B cell (primary cell): ENCODE measurements at regions not wholly inside any gene's neighbourhood (a gene's known extent, or its start where the extent isn't known, plus 50 kb on each side); places are given as distances from the start of the nearest gene placed in this dataset.

Source experiments
- ATAC-seq: fragments of 200-7000 bp; cut with Tn5 transposase; one replicate; pipeline ENCODE4 v1.10.0; 2021; ENCODE audit warnings: low read depth, mild to moderate bottlenecking, moderate number of reproducible peaks, moderate library complexity
- CTCF ChIA-PET: fragments of 350-600 bp; sonication (Branson Sonifier 250); formaldehyde crosslinking; loops from one replicate; lab custom pipeline; 2021; ENCODE audit warnings: antibody characterized with exemption, inconsistent platforms; lab: Charles Lee
- POLR2A ChIA-PET: fragments of 350-600 bp; sonication (Branson Sonifier 250); formaldehyde crosslinking; loops from one replicate; lab custom pipeline; 2021; ENCODE audit warnings: antibody characterized with exemption; lab: Charles Lee
- DNase-seq: peaks from one replicate; pipeline ENCODE4 v3.0.0; 2013
- H2AFZ ChIP-seq: 2 replicates; pipeline ENCODE4 v1.6.1; 2012; ENCODE audit warnings: mild to moderate bottlenecking, low read depth, low read length; ENCODE audit not compliant: insufficient read depth, poor library complexity, severe bottlenecking
- H3K27ac ChIP-seq, 2 donors: 1 replicate in 1 of 2; 2 replicates in 1 of 2; pipeline ENCODE4 v1.5.1; 2012 to 2013; ENCODE audit warnings: low read length in 2 of 2, mild to moderate bottlenecking in 2 of 2, moderate library complexity in 1 of 2
- H3K27me3 ChIP-seq, 4 experiments: fragments of 200-600 bp in 1 of 4; sonication (generic) in 1 of 4; replicated peaks in 1 of 4; 1 replicate in 2 of 4; 2 replicates in 2 of 4; pipeline versions ENCODE4 v1.6.1 to v1.7.0; 2013 to 2016; ENCODE audit warnings: low read length in 3 of 4, mild to moderate bottlenecking in 2 of 4, mixed read lengths in 1 of 4, moderate library complexity in 1 of 4; ENCODE audit not compliant: insufficient read depth in 4 of 4, control insufficient read depth in 3 of 4; ENCODE audit errors: control extremely low read depth in 1 of 4
- H3K36me3 ChIP-seq, 2 experiments: replicated peaks in 1 of 2; 1 replicate in 1 of 2; 2 replicates in 1 of 2; pipeline versions ENCODE4 v1.6.1 to v1.7.1; 2013; ENCODE audit warnings: low read length in 1 of 2; ENCODE audit not compliant: insufficient read depth in 2 of 2, control insufficient read depth in 1 of 2; ENCODE audit errors: control extremely low read depth in 1 of 2, extremely low read depth in 1 of 2
- H3K4me1 ChIP-seq, 2 donors: fragments of 200-600 bp in 1 of 2; sonication (generic) in 1 of 2; 1 replicate in 1 of 2; 2 replicates in 1 of 2; pipeline versions ENCODE4 v1.5.1 to v1.6.1; 2013 to 2017; ENCODE audit warnings: low read length in 2 of 2; ENCODE audit not compliant: control insufficient read depth in 2 of 2, insufficient read depth in 2 of 2
- H3K4me2 ChIP-seq: replicated peaks from 2 replicates; pipeline ENCODE3; 2012; ENCODE audit warnings: mild to moderate bottlenecking, low read depth, low read length; ENCODE audit not compliant: poor library complexity, severe bottlenecking
- H3K4me3 ChIP-seq, 5 experiments: fragments of 200-600 bp in 1 of 5; sonication (generic) in 1 of 5; 1 replicate in 3 of 5; 2 replicates in 2 of 5; pipeline versions ENCODE4 v1.5.1 to v1.7.0; 2011 to 2016; ENCODE audit warnings: low read length in 4 of 5, mild to moderate bottlenecking in 4 of 5, low read depth in 2 of 5, control low read depth in 1 of 5, moderate library complexity in 1 of 5; ENCODE audit not compliant: insufficient read depth in 1 of 5; ENCODE audit errors: control extremely low read depth in 1 of 5, extremely low read depth in 1 of 5
- H3K79me2 ChIP-seq: fragments of 200-600 bp; sonication (generic); one replicate; pipeline ENCODE4 v1.6.0; 2016; ENCODE audit warnings: low read length; ENCODE audit not compliant: control insufficient read depth, insufficient read depth
- H3K9ac ChIP-seq: fragments of 200-600 bp; sonication (generic); 2 replicates; pipeline ENCODE4 v1.6.1; 2017; ENCODE audit warnings: mild to moderate bottlenecking, low read length, moderate library complexity
- H3K9me3 ChIP-seq, 3 donors: one replicate each; pipeline versions ENCODE4 v1.6.1 to v1.7.1; 2013; ENCODE audit warnings: low read length in 2 of 3; ENCODE audit not compliant: control insufficient read depth in 2 of 3, insufficient read depth in 1 of 3; ENCODE audit errors: control extremely low read depth in 1 of 3
- H4K20me1 ChIP-seq: 2 replicates; pipeline ENCODE4 v1.6.0; 2012; ENCODE audit warnings: mild to moderate bottlenecking, low read length; ENCODE audit not compliant: insufficient read depth, control insufficient read depth, poor library complexity, severe bottlenecking
- H3K27ac Mint-ChIP-seq: one replicate; pipeline ENCODE4 v1.8.0; 2021; ENCODE audit warnings: mixed read lengths
- H3K27me3 Mint-ChIP-seq: one replicate; pipeline ENCODE4 v1.8.0; 2021; ENCODE audit warnings: mixed read lengths
- H3K4me1 Mint-ChIP-seq: one replicate; pipeline ENCODE4 v1.8.0; 2021; ENCODE audit warnings: mixed read lengths
- H3K4me3 Mint-ChIP-seq: one replicate; pipeline ENCODE4 v1.8.0; 2021; ENCODE audit warnings: mixed read lengths
- H3K9me3 Mint-ChIP-seq: one replicate; pipeline ENCODE4 v1.8.0; 2022; ENCODE audit warnings: mixed read lengths; ENCODE audit not compliant: insufficient read depth
- EZH2 ChIP-seq: IDR thresholded peaks from 2 replicates; pipeline ENCODE4 v1.6.1; 2012; ENCODE audit warnings: borderline replicate concordance, low read depth, mild to moderate bottlenecking, moderate library complexity, low read length; ENCODE audit not compliant: insufficient read depth, poor library complexity, severe bottlenecking
- WGBS: methylation state at CpG from one replicate; pipeline ENCODE4 v1.1.5; 2013; ENCODE audit warnings: missing lambda C conversion rate; ENCODE audit not compliant: insufficient coverage; 5-methylcytosine and 5-hydroxymethylcytosine counted together
- intact Hi-C: fragments of 100-400 bp; cut with micrococcal nuclease; formaldehyde crosslinking; loops from one replicate; pipeline ENCODE4 v1.10.0; 2022
- TF ChIP-seq, protein P1 (sequence below): fragments of 200-600 bp; IDR thresholded peaks from one replicate; pipeline ENCODE4 v1.8.0; 2022; ENCODE audit warnings: antibody characterized with exemption, mild to moderate bottlenecking

DNA sequence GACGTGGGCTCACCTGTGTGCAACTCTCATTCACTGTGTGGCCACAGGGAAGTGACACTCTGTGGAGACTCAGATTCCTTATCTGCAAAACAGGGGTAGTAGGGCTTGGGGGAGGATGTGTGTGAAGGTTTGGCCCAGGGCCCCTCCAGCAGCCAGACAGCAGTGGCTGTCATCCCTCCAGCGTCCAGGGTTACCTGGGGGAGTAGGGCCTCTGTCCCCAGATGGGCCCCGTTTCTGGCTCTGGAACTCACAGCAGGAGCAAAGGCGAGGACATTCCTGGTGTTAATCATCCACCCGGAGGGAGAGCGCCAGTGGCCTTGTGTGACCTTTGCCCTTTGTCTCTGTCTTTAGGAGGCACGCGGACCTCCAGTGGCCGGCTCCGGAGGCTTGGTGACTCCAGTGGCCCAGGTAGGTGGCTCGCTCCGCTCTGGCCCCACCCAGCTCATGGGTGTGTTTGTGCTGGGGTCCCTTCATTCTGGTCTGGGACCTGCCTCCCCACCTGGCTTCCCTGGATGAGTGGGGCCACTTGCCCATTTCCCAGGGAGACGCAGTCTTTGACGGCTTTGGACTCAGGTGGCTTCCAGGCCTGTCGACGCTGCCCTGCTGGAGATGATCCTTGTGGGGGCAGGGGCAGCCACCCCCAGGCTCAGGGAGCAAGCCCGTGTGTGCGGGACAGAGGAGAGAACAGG is 166.2 kb downstream of the SEC14L1 start:
- no peak overlapping the region for H3K27ac ChIP-seq
- Mint-ChIP-seq H3K27ac (no peak overlapping the region), H3K27me3 (no peaks in the 10 kb centered on the region), H3K9me3 (no peaks in the 10 kb centered on the region), H3K4me1 (peaks cover 20% of the 10 kb centered on the region), H3K4me3 (no peak overlapping the region)
- intact Hi-C loops, result no loop called here
- POLR2A ChIA-PET, result no interaction called here
- H3K36me3 ChIP-seq, result no peaks in the 10 kb centered on the region
- ATAC-seq (no peak), DNase-seq (no peak)
- H3K4me1 ChIP-seq, result peaks cover 16 to 25% of the 10 kb centered on the region in 2 donors
- no peak overlapping the region for H3K9ac ChIP-seq
- CTCF ChIA-PET, result no interaction called here
- no peaks in the 10 kb centered on the region for H4K20me1 ChIP-seq
- H2AFZ ChIP-seq, result no peak overlapping the region
- H3K4me3 ChIP-seq, result no peak overlapping the region
- no peaks in the 10 kb centered on the region for H3K9me3 ChIP-seq
- 96% methylated on average over 17 of the region's 18 CpGs for WGBS
- TF ChIP-seq, protein P1, sequence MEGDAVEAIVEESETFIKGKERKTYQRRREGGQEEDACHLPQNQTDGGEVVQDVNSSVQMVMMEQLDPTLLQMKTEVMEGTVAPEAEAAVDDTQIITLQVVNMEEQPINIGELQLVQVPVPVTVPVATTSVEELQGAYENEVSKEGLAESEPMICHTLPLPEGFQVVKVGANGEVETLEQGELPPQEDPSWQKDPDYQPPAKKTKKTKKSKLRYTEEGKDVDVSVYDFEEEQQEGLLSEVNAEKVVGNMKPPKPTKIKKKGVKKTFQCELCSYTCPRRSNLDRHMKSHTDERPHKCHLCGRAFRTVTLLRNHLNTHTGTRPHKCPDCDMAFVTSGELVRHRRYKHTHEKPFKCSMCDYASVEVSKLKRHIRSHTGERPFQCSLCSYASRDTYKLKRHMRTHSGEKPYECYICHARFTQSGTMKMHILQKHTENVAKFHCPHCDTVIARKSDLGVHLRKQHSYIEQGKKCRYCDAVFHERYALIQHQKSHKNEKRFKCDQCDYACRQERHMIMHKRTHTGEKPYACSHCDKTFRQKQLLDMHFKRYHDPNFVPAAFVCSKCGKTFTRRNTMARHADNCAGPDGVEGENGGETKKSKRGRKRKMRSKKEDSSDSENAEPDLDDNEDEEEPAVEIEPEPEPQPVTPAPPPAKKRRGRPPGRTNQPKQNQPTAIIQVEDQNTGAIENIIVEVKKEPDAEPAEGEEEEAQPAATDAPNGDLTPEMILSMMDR, result no peak
- no peak for TF ChIP-seq EZH2
- no peak overlapping the region for H3K4me2 ChIP-seq
- no peaks in the 10 kb centered on the region for H3K27me3 ChIP-seq
- no peaks in the 10 kb centered on the region for H3K79me2 ChIP-seq

DNA sequence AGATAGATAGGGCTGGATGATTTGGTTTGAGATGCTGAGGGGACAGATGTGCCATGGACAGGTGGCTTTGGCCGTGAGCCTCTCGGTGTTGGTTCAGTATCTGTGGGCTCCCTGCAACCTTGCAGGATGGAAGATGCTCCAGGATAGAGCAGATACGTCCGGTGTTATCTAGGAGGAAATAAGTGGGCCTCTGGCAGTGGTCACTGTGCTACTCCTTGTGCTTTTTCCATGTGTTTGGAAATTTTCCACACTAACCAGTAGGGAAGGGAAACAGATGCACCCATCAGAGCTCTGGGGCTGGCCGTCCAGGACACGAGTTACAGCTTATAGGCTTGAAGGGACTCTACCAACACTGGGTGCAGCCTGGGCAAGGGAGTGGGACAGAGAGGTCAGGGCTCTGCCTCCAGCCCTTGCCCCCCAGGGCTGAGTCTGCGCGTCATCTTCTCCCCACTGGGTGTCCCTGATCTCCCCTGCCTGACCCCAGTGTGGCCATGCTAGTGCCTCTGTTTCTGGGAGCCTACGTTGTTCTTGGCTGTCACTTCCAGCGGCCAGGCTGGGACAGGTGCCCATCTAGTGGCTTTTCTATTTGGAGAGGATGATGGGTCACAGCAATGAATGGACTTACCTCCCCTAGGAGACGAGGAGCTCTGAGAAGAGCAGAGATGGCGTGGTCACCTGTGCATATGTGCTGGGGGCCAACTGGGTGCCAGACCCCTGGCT is 166.9 kb downstream of the SEC14L1 start:
- ATAC-seq (no peak), DNase-seq (no peak)
- Histone ChIP-seq H3K27me3 (no peaks in the 10 kb centered on the region), H3K9ac (no peak overlapping the region), H3K4me3 (no peak overlapping the region), H3K9me3 (no peaks in the 10 kb centered on the region), H3K79me2 (no peaks in the 10 kb centered on the region), H3K27ac (no peak overlapping the region), H2AFZ (no peak overlapping the region), H3K36me3 (no peaks in the 10 kb centered on the region), H3K4me2 (no peak overlapping the region), H3K4me1 (peaks cover 22 to 32% of the 10 kb centered on the region in 2 donors), H4K20me1 (no peaks in the 10 kb centered on the region)
- POLR2A ChIA-PET, result no interaction called here
- 97% methylated on average over 9 of the region's 12 CpGs for WGBS
- Mint-ChIP-seq H3K4me3 (no peak overlapping the region), H3K27me3 (no peaks in the 10 kb centered on the region), H3K4me1 (peaks cover 25% of the 10 kb centered on the region), H3K9me3 (no peaks in the 10 kb centered on the region), H3K27ac (no peak overlapping the region)
- CTCF ChIA-PET, result interaction anchor here (1.3 kb wide), 1 partner anchor 15 kb away, joined by 3 read pairs; no protein-coding TSS in a partner anchor
- intact Hi-C loops, result no loop called here
- TF ChIP-seq, protein P1, result no peak
